Activated CD4-positive, alpha-beta T cell treated with anti-CD3 and anti-CD28 coated beads, Interleukin-2, amount 10 ng/mL, durations not matched to agents 24 days and 14 days (primary cell): ENCODE measurements at regions not wholly inside any gene's neighbourhood (a gene's known extent, or its start where the extent isn't known, plus 50 kb on each side); places are given as distances from the start of the nearest gene placed in this dataset.
"Not testable (repeated sequence)": the region's sequence is repeated elsewhere in the genome, so short reads cannot be mapped to it uniquely, and the experiment has no call there.

Source experiments
- DNase-seq: peaks from one replicate; pipeline ENCODE4 v3.0.0; 2022
- H3K27ac Mint-ChIP-seq: one replicate; pipeline ENCODE4 v1.8.0; 2022; ENCODE audit warnings: mild to moderate bottlenecking, mixed read lengths
- H3K27me3 Mint-ChIP-seq: one replicate; pipeline ENCODE4 v1.8.0; 2022; ENCODE audit warnings: mixed read lengths
- H3K36me3 Mint-ChIP-seq: one replicate; pipeline ENCODE4 v1.8.0; 2022; ENCODE audit warnings: low read depth, mild to moderate bottlenecking, mixed read lengths
- H3K4me1 Mint-ChIP-seq: one replicate; pipeline ENCODE4 v1.8.0; 2021; ENCODE audit warnings: mixed read lengths
- H3K4me3 Mint-ChIP-seq: one replicate; pipeline ENCODE4 v1.8.0; 2022; ENCODE audit warnings: mild to moderate bottlenecking, moderate library complexity, mixed read lengths
- H3K9me3 Mint-ChIP-seq: one replicate; pipeline ENCODE4 v1.8.0; 2021; ENCODE audit warnings: mixed read lengths
- intact Hi-C: fragments of 100-400 bp; cut with micrococcal nuclease; formaldehyde crosslinking; loops from one replicate; pipeline ENCODE4 v1.15.1; 2023

DNA sequence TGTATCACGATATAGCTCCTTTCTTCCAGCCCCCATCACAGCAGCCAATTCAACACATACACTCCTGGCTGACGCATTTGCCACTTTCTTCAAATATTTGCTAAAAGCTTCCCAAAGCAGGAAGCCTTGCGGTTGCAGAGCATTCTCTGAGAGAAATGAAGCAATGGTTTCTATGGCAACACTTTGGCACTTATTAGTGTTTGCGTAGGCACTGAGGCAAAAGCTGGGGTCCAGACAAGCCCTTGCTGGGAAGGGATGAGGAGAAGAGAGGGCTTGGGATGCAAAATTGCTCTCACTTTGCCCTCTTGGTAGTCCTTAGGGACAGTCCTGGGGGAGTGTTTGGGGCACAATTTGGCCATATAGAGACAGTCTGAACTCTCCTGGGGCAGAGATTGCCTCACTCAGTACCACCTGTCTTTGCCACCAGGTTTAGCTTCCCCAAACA is 55.0 kb upstream of the PAK3 start:
- no peak overlapping the region for H3K27ac Mint-ChIP-seq
- no peaks in the 10 kb centered on the region for H3K27me3 Mint-ChIP-seq
- H3K4me3 Mint-ChIP-seq = no peak overlapping the region
- no peaks in the 10 kb centered on the region for H3K36me3 Mint-ChIP-seq
- DNase-seq = peak; percentile 48
- no peaks in the 10 kb centered on the region for H3K9me3 Mint-ChIP-seq
- no peaks in the 10 kb centered on the region for H3K4me1 Mint-ChIP-seq
- intact Hi-C loops = no loop called here

GRCh38 chrX:111040377-111041017 is 55.5 kb upstream of the PAK3 start:
- Mint-ChIP-seq H3K4me1 (no peaks in the 10 kb centered on the region), H3K4me3 (no peak overlapping the region), H3K9me3 (no peaks in the 10 kb centered on the region), H3K27ac (no peak overlapping the region), H3K27me3 (no peaks in the 10 kb centered on the region), H3K36me3 (no peaks in the 10 kb centered on the region)
- intact Hi-C loops = no loop called here
- no peak for DNase-seq

- H3K4me3 Mint-ChIP-seq = no peak overlapping the region
- H3K27ac Mint-ChIP-seq = no peak overlapping the region
- intact Hi-C loops = no loop called here
- H3K27me3 Mint-ChIP-seq = no peaks in the 10 kb centered on the region
- no peaks in the 10 kb centered on the region for H3K36me3 Mint-ChIP-seq
- DNase-seq = no peak
- no peaks in the 10 kb centered on the region for H3K9me3 Mint-ChIP-seq
- no peaks in the 10 kb centered on the region for H3K4me1 Mint-ChIP-seq
Observed at GRCh38 chrX:111039606-111040005, 56.4 kb upstream of the PAK3 start.

DNA sequence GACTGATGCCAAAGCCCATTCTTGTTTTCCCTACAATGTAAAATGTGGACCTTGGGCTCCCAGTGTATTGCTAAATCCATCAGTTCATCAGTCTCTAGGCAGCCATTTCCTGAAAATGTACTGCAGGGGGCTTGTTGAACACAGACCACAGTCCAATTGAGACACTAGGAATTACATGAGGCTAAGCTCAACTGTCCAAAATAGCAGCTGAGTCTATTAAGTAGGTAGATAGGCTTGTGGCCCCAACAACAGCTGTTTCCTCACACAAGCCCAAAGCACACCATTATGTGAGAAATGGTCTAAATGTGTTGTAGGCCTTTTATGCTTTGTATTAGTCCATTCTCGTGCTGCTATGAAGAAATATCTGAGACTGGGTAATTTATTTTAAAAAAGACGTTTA is 60.0 kb upstream of the PAK3 start:
- no peak overlapping the region for H3K27ac Mint-ChIP-seq
- H3K27me3 Mint-ChIP-seq = no peaks in the 10 kb centered on the region
- DNase-seq = no peak
- H3K9me3 Mint-ChIP-seq = no peaks in the 10 kb centered on the region
- H3K4me1 Mint-ChIP-seq = no peaks in the 10 kb centered on the region
- H3K36me3 Mint-ChIP-seq = no peaks in the 10 kb centered on the region
- no peak overlapping the region for H3K4me3 Mint-ChIP-seq
- intact Hi-C loops = no loop called here

DNA sequence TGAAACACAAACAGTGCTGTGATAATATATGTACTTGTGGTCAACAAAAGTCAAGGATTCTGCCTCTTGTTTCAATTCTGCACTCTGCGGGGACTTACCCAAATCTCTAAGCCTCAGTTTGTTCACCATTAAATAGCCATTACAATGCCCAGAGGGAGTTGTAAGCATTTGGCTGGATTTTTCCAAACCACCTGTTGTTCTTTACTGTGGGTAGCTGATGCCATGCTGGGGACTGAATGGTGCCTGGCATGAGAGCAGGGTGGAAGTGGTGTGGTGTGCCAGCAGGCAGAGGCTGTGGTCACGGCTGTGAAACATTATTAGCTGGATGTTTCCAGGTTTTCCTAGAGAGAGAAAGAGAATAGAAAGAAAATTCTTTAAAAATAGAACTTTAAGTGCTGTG is 60.7 kb upstream of the PAK3 start:
- H3K4me3 Mint-ChIP-seq = no peak overlapping the region
- H3K9me3 Mint-ChIP-seq = no peaks in the 10 kb centered on the region
- DNase-seq = no peak
- no peaks in the 10 kb centered on the region for H3K27me3 Mint-ChIP-seq
- no peak overlapping the region for H3K27ac Mint-ChIP-seq
- intact Hi-C loops = no loop called here
- no peaks in the 10 kb centered on the region for H3K4me1 Mint-ChIP-seq
- H3K36me3 Mint-ChIP-seq = no peaks in the 10 kb centered on the region

DNA sequence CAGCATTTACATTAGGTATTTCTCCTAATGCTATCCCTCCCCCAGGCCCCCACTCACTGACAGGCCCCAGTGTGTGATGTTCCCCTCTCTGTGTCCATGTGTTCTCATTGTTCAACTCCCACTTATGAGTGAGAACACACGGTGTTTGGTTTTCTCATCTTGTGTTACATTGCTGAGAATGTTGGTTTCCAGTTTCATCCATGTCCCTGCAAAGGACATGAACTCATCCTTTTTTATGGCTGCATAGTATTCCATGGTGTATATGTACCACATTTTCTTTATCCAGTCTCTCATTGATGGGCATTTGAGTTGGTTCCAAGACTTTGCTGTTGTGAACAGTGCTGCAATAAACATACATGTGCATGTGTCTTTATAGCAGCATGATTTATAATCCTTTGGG is 73.0 kb upstream of the PAK3 start:
- H3K27me3 Mint-ChIP-seq, H3K4me3 Mint-ChIP-seq: not testable (repeated sequence)

DNA sequence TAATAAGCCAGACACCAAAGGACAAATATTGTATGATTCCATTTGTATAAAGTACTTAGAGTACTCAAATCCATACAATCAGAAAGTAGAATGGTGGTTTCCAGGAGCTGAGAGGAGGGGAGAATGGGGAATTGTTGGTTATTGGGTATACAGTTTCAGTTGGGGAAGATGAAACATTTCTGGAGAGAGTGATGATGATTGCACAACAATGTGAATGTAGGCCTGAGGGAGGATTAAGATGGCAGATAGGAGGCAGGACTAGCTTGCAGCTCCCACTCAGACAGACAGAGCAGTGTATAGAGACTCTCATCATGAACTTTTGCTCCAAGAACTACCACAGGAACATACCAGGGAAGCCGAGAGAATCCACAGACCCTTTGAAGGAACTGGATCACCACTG is 75.7 kb upstream of the PAK3 start:
- no peaks in the 10 kb centered on the region for H3K9me3 Mint-ChIP-seq
- H3K4me1 Mint-ChIP-seq = no peaks in the 10 kb centered on the region
- H3K36me3 Mint-ChIP-seq = no peaks in the 10 kb centered on the region
- H3K27me3 Mint-ChIP-seq = no peaks in the 10 kb centered on the region
- no peak for DNase-seq
- H3K27ac Mint-ChIP-seq = no peak overlapping the region
- intact Hi-C loops = no loop called here
- H3K4me3 Mint-ChIP-seq = no peak overlapping the region

More for the DNA sequence above, 73.0 kb upstream of the PAK3 start:
- H3K4me1 Mint-ChIP-seq, DNase-seq, intact Hi-C loops, H3K36me3 Mint-ChIP-seq, H3K9me3 Mint-ChIP-seq, H3K27ac Mint-ChIP-seq: not testable (repeated sequence)

DNA sequence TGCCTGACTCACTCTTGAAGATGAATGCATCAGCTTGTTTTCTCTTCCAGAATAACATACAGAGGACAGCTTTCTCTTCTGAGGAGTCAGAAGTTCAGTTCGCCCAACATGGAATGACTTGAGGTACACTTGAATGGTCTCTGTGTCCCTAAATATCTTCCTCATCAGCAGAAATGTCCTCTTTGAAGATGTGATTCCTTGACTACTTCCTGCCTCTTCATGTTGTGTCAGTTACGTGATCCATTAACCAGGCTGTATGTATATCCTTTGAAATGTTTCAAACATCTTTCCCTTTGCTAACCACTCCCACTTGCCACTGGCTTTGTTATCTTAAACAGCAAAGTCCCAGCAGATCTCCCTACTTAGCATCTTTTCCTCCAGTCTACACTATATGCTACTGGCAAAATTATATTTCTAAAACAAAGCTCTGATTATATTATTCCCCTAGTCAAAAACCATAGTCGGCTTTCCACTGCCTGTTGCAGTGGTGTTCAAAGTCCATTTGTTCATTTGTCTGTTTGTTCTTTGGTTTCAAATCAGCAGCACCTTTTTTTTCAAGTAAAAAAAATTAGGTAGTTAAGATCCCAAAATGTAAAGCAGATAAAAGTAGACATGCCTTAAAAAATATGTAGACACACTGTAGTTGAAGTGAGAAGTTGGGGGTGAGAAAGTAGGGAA is 82.1 kb upstream of the PAK3 start:
- Mint-ChIP-seq H3K27ac (no peak overlapping the region), H3K4me1 (no peaks in the 10 kb centered on the region), H3K9me3 (no peaks in the 10 kb centered on the region), H3K36me3 (no peaks in the 10 kb centered on the region), H3K4me3 (no peak overlapping the region), H3K27me3 (no peaks in the 10 kb centered on the region)
- intact Hi-C loops = no loop called here
- DNase-seq = no peak

DNA sequence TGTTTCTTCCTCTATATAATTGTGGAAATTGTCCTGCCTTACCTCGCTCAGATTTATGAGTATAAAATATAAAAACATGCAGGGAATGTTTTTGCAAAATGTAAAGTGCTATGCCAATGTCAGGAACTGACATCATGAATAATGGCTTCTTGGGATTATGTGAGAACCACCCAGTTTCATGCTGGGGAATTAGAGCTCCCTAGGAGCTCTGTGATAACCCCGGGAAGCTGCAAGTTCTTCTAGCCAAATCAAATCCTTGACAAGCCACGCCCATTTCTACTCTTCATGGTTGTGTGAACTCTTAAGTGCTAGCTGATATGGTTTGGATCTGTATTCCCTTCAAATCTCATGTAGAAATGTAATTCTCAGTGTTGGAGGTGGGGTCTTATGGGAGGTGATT is 85.9 kb upstream of the PAK3 start:
- H3K9me3 Mint-ChIP-seq = no peaks in the 10 kb centered on the region
- H3K27me3 Mint-ChIP-seq = no peaks in the 10 kb centered on the region
- H3K4me1 Mint-ChIP-seq = no peaks in the 10 kb centered on the region

DNA sequence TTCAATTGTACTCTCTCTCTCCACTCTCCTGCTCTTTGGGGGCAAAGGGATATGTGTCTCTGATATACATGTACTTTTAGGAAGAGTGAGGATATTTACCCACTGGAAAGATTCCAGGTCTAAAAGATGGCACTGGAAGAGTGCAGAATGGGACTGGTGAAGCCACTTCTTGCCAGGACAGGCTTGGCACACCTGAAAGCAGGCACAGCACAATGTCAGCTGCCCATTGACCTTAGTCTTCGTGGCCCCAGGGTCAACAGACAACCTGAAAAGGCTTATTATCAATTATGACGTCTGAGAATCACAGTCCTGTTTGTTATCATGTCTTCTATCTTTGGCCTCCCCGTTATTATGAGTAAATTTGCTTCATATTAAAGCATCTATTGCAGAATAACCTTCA is 86.7 kb upstream of the PAK3 start:
- H3K27ac Mint-ChIP-seq = no peak overlapping the region
- no peak for DNase-seq
- intact Hi-C loops = no loop called here
- H3K4me1 Mint-ChIP-seq = no peaks in the 10 kb centered on the region
- H3K4me3 Mint-ChIP-seq = no peak overlapping the region
- H3K27me3 Mint-ChIP-seq = no peaks in the 10 kb centered on the region
- H3K36me3 Mint-ChIP-seq = no peaks in the 10 kb centered on the region
- H3K9me3 Mint-ChIP-seq = no peaks in the 10 kb centered on the region

More for the DNA sequence above, 85.9 kb upstream of the PAK3 start:
- no peak overlapping the region for H3K27ac Mint-ChIP-seq
- no peak overlapping the region for H3K4me3 Mint-ChIP-seq
- intact Hi-C loops = no loop called here
- H3K36me3 Mint-ChIP-seq = no peaks in the 10 kb centered on the region
- DNase-seq = no peak

DNA sequence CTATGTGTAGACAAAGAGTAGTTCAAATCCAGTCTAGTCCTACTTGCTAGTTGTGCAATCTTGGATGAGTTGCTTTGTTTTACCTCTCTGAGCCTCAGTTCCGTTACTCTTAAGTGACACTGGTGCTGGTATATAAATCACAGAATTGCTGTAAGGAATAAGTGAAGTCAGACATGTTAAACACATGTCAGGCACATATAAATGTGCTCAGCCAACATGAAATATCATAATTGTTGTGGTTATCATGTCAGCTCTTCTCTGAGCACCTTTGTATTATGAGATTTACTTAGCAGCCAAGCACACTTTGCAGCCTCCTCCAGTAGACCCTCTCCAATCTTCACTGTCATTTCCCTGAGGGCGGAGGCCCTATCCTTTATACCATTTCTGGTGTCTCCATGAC is 87.9 kb upstream of the PAK3 start:
- DNase-seq = no peak
- Mint-ChIP-seq H3K27ac (no peak overlapping the region), H3K27me3 (no peaks in the 10 kb centered on the region), H3K9me3 (no peaks in the 10 kb centered on the region), H3K4me1 (no peaks in the 10 kb centered on the region), H3K4me3 (no peak overlapping the region), H3K36me3 (no peaks in the 10 kb centered on the region)
- intact Hi-C loops = no loop called here

DNA sequence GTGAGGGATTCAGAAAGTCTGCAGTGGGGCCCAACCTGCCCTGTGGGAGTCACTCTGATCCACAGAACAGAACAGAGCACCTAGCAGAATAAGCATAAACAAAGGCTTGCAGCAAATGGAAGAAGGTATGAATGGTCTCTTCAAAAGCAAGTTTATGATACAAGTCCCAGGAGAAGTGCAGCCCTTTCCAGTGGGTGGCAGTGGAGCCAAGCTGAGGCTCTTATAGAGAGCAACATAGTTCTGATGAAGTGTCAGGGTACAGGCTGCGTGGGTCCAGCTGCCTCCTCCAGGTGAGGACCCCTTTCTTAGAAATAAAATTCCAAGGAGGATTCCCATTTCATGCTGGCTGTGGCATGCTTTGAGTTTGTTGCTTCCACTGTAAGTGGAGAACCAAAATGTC is 88.8 kb upstream of the PAK3 start:
- intact Hi-C loops = no loop called here
- no peaks in the 10 kb centered on the region for H3K36me3 Mint-ChIP-seq
- no peaks in the 10 kb centered on the region for H3K27me3 Mint-ChIP-seq
- no peak overlapping the region for H3K27ac Mint-ChIP-seq
- no peak overlapping the region for H3K4me3 Mint-ChIP-seq
- DNase-seq = no peak
- no peaks in the 10 kb centered on the region for H3K9me3 Mint-ChIP-seq
- H3K4me1 Mint-ChIP-seq = no peaks in the 10 kb centered on the region

DNA sequence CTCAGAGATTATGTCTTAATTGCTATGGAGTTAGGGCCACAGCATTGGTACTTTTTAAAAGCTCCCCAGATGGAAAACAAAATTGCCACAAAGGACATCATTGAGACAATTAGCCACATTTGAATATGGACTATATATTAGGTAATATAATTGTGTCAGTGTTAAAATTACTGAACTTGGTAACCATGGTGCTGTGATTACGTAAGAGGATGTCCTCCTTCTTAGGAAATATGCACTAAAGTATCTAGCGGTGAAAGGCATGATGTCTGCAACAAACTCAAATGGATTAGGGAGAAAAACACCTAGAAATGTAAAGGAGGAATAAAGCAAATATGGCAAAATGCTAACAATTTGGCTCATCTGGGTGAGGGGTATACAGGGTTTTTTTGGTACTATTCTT is 89.9 kb upstream of the PAK3 start:
- Mint-ChIP-seq H3K4me1 (no peaks in the 10 kb centered on the region), H3K27me3 (no peaks in the 10 kb centered on the region), H3K9me3 (no peaks in the 10 kb centered on the region), H3K36me3 (no peaks in the 10 kb centered on the region), H3K27ac (no peak overlapping the region), H3K4me3 (no peak overlapping the region)
- DNase-seq = no peak
- intact Hi-C loops = no loop called here

DNA sequence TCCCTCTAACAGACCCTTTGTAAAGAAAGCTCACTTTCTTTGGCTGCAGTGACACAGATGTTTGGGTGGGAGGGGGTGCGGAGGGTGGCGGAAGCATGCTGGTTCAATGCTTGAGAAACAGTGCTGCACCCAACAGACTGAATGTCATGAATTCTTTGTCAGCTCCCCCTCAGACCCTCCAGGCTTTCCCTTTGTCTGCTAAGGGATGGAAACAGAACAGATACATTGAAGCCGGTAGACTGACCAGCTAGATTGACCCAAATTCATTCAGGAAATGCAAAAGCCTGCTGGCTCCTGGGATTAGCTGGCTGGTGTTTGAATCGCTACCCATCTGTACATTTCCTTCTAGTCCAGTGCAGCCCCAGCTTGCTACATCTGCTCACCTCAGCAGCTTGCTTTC is 90.8 kb upstream of the PAK3 start:
- no peak for DNase-seq
- Mint-ChIP-seq H3K9me3 (no peaks in the 10 kb centered on the region), H3K27ac (no peak overlapping the region), H3K27me3 (no peaks in the 10 kb centered on the region), H3K4me1 (no peaks in the 10 kb centered on the region), H3K36me3 (no peaks in the 10 kb centered on the region), H3K4me3 (no peak overlapping the region)
- intact Hi-C loops = no loop called here

DNA sequence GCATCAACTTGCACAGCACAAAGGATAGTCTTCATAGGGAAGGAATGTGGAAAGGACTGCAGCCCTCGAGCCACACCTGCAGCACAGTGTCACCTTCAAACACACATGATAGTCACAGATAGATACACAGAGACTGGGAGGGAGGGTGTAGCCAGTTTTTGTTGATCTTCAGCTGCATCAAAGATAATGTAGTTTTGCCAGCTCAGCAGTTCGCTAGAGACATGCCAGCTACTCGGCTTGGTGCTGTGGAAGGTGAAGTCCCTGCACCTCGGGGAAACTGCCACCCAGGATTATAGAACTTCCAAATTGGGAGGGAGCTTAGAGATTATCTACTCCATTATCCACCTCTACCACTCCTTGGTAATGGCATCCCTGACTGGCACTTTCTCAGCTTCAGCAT is 92.9 kb upstream of the PAK3 start:
- intact Hi-C loops = no loop called here
- H3K27me3 Mint-ChIP-seq = no peaks in the 10 kb centered on the region
- no peaks in the 10 kb centered on the region for H3K36me3 Mint-ChIP-seq
- H3K4me1 Mint-ChIP-seq = no peaks in the 10 kb centered on the region
- H3K27ac Mint-ChIP-seq = no peak overlapping the region
- DNase-seq = no peak
- no peaks in the 10 kb centered on the region for H3K9me3 Mint-ChIP-seq
- no peak overlapping the region for H3K4me3 Mint-ChIP-seq
